ENCODE measurements at regions not wholly inside any gene's neighbourhood (a gene's known extent, or its start where the extent isn't known, plus 50 kb on each side); places are given as distances from the start of the nearest gene placed in this dataset.

- TF ChIP-seq CTCF (IDR thresholded peaks at IDR 0.05; ENCODE audit: low read length) (no peak), EZH2 (optimal IDR thresholded peaks at IDR 0.05; ENCODE audit: low read depth, low read length) (no peak), EZH2phosphoT487 (IDR thresholded peaks at IDR 0.05; ENCODE audit: low read length) (no peak)
These were observed 1208.8 kb upstream of the LRRTM1 start for GRCh38 chr2:81513328-81513727.
